IPS-NIHi11 (cell line): ENCODE measurements at regions not wholly inside any gene's neighbourhood (a gene's known extent, or its start where the extent isn't known, plus 50 kb on each side); places are given as distances from the start of the nearest gene placed in this dataset.
A peak's percentile ranks its signal among the peaks of the same experiment; 100 is the strongest.

Experiments used
- DNase-seq: peaks from one replicate; pipeline ENCODE4 v3.0.0; 2012; ENCODE audit warnings: mixed read lengths, low spot score

DNA sequence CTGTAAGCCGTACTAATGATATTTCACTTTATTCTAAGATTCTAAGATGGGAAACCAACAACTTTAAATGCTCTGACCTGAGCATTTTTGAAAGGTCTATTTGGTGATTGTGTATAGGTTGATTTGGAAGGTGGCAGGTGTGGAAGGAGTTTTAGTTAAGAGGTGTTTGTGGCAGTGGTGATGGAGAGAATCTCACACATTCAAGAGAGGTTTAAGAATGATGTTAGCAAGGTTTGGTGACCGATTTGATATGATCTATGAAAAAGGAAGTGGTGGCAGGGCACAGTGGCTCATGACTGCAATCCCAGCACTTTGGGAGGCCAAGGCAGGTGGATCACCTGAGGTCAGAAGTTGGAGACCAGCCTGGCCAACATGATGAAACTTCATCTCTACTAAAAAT is 319.2 kb upstream of the CD180 start:
- DNase-seq = no peak

DNA sequence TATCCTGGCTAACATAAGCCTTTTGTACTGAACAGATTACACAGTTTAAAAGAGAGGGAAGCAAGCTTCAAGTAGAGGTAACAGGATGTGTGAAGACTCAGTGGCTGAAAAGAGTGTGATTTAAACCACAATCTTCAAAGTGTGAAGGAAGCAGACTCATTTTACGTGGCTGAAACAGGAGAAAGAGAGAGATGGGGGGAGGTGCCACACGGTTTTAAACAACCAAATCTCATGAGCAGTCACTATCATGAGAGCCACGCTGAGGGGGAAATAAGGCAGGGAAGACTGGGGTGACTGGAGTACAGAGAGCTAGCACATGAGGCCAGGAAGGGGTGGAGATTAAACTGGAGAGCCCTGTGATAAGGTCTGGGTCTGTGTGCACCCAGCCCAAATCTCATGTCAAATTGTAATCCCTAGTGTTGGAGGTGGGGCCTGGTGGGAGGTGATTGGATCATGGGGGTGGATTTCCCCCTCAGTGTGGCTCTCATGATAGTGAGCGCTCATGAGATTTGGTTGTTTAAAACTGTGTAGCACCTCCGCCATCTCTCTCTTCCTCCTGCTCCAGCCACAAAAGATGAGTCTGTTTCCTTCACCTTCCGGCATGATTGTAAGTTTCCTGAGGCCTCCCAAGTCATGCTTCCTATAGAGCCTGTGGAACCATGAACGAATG is 318.6 kb upstream of the CD180 start:
- no peak for DNase-seq

DNA sequence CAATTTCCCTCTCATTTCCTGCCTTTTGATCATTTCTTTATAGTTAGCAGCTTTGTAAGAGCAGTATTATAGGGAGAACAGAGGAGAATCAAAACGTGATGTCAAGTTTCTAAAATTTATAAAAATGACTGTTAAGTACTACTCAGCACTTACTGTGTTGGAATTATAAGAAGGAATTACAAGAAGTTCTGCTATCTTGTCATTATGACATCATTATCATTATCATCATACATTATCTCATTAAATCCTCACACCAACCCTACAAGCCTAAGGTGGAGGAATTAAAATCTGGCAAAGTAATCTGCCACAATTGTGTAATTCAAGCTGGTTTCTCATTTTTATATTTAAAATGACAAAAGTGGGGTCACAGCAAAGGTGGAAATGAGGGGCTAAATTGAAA is 316.2 kb upstream of the CD180 start:
- DNase-seq = no peak

DNA sequence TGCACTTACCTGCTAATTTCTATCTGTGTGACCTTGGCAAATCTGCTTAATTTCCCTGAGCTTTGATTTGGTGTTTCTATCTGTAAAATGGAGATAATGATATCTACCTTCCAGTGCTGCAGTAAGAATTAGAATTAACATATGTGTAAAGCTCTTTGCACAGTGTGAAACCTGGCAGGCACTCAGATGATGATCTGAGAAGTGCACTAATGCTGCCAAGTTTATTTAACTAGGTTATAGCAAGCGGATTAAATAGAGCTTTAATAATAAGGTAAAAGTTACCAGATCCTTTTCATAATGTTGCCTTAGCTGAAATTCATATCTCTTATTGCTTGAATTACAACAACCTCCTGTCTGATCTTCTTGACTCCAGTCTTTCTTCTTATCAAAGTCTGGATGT is 315.3 kb upstream of the CD180 start:
- no peak for DNase-seq

DNA sequence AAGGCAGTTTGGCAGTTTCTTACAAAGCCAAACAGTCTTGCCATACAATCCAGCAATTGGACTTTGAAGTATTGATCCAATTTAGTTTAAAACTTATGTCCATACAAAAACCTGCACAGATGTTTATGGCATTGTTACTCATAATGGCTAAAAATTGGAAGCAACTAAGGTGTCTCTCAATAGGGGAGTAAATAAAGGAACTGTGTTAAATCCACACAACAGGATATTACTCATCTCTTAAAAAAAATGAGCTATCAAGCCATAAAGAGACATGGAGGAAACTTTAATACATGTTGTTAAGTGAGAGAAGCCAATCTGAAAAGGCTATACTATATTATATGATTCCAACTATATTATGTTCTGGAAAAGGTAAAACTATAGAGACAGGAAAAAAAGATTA is 313.6 kb upstream of the CD180 start:
- no peak for DNase-seq

DNA sequence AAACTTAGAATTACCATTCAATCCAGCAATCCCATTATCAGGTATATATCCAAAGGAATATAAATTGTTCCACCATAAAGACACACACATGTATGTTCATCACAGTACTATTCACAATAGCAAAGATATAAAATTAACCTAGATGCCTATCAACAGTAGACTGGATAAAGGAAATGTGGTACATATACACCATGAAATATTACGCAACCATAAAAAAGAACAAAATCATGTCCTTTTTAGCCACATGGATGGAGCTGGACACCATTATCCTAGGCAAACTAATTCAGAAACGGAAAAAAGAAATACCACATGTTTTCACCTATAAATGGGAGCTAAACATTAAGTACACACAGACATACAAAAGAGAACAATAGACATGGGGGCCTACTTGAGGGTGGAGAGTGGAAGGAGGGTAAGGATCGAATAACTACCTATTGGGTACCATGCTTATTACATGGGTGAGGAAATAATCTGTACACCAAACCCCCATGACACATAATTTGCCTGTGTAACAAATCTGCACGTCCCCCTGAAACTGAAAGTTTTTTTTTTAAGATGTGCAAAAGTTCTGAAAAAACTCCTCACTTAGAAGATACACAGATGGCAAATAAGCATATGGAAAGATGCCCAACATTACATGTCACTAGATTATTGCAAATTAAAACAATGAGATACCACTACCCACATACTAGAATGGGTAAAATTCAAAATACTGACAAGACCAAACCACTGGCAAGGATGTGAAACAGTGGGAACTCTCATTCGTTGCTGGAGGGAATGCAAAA is 313.0 kb upstream of the CD180 start:
- DNase-seq = no peak

DNA sequence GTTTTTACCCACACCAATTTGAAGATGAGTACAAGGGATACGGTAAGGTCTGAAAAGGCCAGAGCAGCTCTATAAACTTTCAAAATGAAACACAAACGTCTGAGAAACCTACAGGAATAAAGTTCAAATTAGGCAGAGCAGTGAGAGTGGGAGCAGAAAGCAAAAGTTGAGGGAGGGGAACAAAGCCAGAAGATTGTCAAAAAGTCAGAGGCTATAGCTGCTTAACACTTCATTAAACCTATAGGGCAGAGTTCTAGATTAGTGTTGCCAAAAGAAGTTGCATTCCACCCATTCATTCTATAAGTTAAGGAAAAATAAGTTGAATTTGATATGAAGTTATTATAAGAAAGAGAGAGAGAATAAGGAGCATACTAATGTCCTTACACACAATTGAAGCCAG is 309.6 kb upstream of the CD180 start:
- no peak for DNase-seq

DNA sequence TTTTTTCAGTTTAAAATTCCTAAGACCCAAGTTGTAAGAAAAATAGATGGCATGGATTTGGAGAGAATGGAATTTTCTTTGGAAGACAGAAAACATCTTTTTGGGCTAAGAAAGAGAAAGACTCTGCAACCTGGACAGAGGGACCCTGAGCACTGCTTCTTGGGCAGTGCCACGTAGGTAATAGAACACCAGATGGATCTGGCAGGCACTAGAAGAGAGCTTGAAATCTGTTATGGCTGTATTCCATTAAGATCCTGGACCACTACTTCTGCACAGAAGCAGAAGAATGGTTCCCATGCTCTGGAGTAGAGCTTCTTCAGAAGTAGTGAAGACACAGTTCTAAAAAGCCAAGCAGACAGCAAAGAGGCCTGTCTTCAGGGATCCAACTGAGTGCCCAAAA is 306.4 kb upstream of the CD180 start:
- no peak for DNase-seq

DNA sequence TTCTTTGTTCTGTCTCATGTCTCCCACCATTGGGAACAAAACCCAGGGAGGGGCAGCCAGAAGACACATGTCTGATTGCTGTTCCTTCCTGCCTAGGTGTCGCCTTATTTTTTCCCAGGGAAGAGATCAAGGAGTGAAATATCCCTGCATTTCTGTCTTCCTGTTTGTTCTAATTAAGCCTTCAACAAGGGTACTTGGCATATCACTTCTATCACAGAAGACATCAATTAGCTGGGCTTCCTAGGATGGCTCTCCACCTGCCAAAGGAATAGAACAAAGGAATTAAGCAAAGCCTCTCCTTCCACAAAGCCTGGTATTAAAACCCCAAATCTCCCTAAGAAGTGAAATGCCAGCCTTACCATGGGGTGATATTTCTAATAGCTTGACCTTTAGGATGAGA is 299.5 kb upstream of the CD180 start:
- DNase-seq = no peak

DNA sequence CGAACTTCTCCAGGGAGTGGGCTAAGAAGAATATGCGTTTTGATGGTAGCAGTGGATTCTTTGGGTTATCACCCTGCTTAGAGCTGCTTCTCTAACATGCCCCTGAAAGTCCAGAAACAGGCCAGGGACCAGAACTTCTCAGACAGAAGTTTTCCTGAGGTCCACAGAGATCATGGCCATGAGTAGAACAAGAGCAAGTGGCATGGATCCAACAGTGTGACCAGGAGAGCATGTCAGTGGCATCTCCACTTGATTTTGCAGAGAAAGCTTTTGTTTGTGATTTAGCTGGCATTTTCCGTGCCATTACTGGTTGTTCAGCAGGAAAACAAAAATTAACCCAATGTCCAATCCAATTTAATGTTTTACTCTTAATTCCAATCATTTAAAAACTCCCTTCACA is 298.5 kb upstream of the CD180 start:
- no peak for DNase-seq

DNA sequence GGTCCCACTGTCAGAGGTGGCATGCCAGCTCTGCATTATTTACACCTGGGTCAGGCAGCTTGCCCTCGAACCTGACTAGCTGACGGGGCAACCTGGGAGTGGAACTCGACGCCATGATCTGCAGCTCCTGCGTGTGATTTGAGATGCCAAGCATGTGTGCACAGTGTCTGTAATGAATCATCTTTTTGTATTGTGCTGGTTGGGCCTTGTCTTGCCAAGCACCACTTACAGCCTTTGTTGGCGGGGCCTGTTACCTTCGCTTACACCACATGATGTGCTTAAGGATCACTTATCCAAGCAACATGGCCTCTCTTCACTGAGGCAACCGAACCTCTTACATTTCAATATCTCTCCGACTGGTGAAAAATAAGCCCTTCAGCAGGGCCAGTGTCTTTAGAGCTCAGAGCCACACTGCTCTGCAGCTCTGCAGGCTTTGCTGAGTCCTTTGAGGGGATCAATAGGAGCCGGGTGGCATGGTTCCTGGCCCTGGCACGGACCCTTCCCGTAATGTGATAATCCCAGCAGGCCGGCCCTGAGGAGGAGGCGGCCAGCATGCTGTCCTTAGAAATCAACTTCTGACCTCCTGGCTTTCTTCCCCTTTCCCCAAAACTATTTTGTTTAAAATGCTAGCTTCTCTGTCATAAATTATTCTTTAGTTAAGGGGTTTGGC is 297.7 kb upstream of the CD180 start:
- DNase-seq = no peak

DNA sequence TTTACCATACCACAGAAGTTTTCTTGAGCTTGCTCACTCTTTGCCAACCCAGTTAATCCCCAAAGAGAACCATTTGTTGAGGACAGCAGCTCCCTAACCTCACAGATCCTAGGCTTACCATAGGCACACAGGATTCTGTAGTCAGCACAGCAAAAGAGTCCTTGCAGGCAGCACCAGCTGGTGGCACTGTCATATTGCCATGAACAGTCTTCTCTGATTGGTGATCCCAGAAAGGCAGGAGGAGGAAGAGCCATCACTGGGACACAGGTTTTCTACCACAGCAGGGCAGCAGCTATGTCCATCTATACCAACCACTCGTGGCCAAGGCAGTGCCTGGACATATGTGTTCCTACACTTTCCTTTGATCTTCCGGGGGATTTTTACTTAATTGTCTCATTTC is 297.1 kb upstream of the CD180 start:
- DNase-seq = peak; percentile 60

DNA sequence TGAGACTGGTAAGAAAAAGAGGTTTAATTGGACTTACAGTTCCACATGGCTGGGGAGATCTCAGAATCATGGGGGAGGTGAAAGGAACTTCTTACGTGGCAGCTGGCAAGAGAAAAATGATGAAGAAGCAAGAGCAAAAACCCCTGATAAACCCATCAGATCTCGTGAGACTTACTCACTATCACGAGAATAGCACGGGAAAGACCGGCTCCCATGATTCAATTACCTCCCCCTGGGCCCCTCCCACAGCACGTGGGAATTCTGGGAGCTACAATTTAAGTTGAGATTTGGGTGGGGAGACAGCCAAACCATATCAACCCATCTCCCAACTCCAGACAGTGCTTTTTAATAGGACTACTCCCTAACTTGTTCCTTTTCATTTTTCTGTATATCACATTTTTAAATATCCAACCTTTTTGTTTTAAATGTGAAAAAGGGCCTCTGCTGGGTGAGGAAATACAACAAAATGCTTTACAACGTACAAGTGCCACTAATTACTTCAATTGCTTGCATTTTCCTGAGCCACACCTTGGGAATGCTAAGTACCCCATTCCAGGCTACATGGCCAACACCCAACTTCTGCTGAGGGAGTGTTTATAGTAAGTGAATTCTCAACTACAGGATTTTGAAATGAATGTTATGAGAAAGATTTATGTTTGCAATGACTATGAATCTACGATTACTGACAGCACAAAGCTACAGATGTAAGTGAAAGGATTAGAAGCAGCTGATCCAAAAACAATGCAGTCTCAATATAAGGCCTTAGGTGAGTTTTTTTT is 294.1 kb upstream of the CD180 start:
- DNase-seq = no peak

DNA sequence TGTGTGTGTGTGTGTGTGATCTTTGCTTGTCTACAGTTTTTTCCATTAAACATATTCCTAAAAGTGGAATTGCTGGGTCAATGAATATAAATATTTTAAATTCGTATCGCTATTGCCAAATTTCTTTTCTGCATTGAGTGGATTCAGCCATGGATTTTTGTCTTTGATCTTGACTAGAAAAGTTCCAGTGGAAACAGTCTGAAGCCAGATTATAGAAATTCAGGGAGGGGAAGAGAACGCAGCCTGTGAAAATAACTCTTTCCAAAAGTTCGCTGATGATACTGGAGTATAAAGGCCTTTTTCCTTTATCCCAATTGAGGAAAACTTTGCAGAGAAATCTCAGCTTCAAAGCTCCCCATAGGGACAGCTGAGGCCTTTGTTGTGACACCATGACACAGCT is 292.3 kb upstream of the CD180 start:
- DNase-seq = no peak

DNA sequence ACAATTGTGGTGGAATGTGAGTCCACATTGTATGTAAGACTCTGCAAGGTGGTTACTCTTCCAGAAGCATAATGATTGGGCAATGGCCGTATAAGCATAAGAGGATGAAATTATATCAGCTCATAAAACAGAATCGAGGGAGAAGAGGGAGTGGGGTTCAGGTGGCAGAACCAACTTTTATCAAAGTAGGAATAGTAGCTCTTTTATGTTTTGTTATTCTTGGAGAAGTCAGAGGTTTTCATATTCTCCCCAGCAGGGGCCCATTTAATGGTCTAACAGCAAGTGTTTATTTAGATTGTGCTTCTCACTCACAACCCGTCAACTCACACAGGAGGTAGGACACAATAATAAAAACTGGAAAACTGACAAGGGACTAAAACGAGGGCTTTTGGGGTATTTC is 291.3 kb upstream of the CD180 start:
- DNase-seq = no peak

DNA sequence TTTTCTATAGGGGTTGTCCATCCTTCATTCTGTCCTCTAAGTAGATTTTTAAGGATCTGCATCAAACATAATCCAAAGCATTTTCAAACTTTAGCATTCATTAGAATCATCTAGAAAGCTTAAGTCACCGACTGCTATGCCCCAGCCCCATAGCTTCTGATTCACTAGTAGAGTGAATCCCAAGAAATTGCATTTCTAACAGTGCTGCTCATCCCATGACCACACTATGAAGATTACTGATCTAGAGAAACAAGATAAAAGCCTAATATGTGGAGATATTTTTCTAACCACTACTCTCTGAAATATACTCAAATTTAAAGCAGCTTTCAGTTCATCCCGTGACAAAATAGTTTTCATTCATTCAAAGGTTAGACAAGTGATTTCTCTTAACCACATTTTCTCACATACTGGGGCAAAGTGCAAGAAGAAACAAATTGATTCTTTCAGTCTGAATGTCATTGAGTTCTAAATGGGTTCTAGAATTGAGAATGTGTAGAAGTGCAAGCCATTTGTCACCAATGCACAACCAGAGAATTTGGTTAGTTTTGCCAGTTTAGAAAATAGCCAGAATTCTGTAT is 286.9 kb upstream of the CD180 start:
- DNase-seq = no peak

DNA sequence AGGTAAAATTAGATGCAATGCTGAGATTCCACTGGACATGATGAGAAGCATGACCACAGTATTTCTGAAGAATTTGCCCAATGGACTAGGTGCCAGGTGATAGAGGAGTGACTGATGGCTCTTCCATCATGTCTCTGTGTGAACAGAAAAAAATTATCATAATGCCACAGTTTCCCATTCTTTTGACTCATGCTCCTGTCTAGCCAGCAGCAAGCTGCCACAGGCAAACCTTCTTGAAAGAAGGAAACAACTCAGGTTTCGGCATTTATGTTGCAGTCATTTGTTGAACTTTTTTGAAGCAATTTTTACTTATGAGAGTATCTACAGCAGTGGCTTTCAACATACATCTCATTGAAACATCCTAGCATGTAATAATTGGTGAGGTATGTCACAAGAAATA is 284.8 kb upstream of the CD180 start:
- no peak for DNase-seq

DNA sequence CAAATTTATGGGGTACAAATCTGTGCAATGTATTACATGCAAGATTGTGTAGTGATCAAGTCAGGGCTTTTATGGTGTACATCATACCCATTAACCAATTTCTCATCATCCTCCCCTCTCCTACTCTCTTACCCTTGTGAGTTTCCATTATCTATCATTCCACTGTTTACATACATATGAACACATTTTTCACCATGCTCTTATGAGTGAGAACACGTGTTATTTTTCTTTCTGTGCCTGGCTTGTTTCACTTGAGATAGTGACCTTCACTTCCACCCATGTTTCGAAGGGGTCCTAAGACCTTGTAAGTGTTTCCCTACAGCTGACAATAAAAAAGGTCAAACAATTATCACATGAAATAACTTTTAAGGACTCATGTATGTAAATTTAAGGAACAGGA is 281.7 kb upstream of the CD180 start:
- no peak for DNase-seq

DNA sequence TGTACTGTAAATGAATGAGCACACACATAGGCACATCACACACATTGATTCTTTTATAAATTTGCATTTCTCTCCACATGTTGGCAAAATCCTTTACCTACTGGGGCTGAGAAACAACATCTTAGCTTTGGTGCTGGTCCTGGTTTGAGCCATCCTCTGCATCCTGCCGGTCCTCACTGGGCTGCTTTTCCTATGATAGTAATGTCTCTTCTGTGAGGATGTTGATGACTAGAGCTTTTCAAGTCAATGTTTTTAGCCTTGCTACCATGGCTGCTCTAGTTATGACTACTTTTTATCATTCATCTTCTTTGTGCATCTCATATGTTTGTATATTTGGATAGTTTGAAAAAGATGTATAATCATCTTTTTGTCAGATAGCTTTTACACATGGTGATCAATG is 280.4 kb upstream of the CD180 start:
- DNase-seq = no peak

DNA sequence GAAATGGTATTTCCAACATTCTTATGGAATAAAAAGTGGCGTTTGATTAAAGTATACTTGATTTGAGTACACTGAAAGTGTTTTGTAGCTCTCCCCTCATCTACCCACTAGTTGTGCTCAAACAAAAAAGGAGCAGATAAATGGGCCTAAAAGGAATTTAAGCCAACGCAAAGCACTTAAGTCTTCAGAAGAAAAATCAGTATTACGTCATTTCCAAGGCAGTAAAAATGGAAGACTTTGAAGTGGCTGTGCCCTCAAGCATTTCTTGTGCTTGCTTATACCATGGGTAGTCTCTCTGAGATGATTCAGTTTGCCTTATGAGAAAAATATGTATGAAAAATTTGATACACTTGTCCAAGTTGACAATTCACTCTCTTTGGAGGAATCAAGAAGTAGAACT is 279.9 kb upstream of the CD180 start:
- no peak for DNase-seq

DNA sequence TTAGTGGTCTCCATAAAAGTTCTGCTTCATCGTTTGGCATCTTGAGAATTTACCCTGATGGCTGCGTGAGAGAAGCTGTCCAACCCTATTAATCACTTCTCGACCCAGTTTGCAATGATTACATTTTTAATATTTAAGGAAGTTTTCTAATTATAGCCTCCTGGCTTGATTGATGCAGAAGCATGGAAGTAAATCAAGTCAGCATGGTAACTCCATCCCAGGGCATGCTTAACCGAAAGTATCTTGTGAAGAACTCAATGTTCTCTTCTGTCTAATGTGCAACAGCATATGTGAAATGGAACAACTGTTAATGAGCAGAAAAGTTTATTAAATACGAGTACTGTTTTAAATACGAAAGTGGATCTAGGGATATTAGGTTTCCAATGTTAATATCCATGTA is 278.9 kb upstream of the CD180 start:
- no peak for DNase-seq

DNA sequence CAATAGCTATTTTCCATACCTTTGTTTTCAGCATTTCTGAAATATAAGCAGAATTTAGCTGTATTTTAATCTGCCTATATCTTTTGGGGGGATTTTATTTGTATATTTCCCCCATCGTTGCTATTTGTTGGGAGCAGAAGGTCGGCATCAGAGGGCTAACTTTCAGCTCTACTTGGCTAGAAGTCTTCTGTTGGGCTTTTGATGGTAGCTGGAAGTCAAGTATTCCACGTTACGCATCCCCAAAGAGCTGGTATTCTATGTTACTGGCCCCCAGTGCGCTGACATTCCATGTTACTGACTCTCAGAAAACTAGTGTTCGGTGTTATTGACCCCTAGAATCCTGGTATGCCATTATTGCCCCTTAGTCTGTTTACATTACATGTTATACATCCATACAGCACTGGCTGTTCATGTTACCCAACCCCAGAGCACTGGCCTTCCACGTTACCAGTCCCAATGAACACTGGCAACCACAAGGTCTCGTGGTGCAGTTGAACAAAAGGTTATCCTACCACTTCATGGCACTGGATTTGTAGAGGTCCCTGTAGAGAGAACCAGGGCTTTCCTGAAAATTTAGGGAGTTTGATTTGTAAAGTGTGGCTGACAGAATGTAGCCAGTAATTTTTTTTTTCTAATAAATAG is 278.1 kb upstream of the CD180 start:
- no peak for DNase-seq
